AG09319 (cell line): ENCODE measurements at regions not wholly inside any gene's neighbourhood (a gene's known extent, or its start where the extent isn't known, plus 50 kb on each side); places are given as distances from the start of the nearest gene placed in this dataset.

ENCODE experiments used
- DNase-seq: peaks from one replicate; pipeline ENCODE4 v3.0.0-alpha.2; 2010; ENCODE audit warnings: low read depth; ENCODE audit errors: extremely low read depth
- CTCF ChIP-seq: IDR thresholded peaks from 2 replicates; pipeline ENCODE4 v1.5.1; 2011; ENCODE audit warnings: low read depth, mild to moderate bottlenecking, inconsistent platforms, low read length, moderate library complexity

- no peak for DNase-seq
Measured at GRCh38 chr21:17371450-17371849, 141.4 kb upstream of the CXADR start.

GRCh38 chr21:17372200-17372599 lies 140.6 kb upstream of the CXADR start:
- DNase-seq, result no peak
- TF ChIP-seq CTCF, result no peak

More at GRCh38 chr21:17371450-17371849, 141.4 kb upstream of the CXADR start:
- TF ChIP-seq CTCF, result no peak

- no peak for TF ChIP-seq CTCF
- DNase-seq, result no peak
Measured at GRCh38 chr21:17386498-17386897, 126.3 kb upstream of the CXADR start.

- TF ChIP-seq CTCF, result peak; percentile 54
- DNase-seq, result peak; percentile 14
Measured at GRCh38 chr21:17387030-17387617, 125.7 kb upstream of the CXADR start.

- no peak for TF ChIP-seq CTCF
- no peak for DNase-seq
Measured at GRCh38 chr21:17388226-17388625, 124.6 kb upstream of the CXADR start.

- no peak for DNase-seq
- TF ChIP-seq CTCF, result no peak
Measured at GRCh38 chr21:17389311-17389710, 123.5 kb upstream of the CXADR start.

GRCh38 chr21:17390569-17390968 lies 122.3 kb upstream of the CXADR start:
- no peak for TF ChIP-seq CTCF
- no peak for DNase-seq
